ENCODE measurements at regions not wholly inside any gene's neighbourhood (a gene's known extent, or its start where the extent isn't known, plus 50 kb on each side); places are given as distances from the start of the nearest gene placed in this dataset.

DNA sequence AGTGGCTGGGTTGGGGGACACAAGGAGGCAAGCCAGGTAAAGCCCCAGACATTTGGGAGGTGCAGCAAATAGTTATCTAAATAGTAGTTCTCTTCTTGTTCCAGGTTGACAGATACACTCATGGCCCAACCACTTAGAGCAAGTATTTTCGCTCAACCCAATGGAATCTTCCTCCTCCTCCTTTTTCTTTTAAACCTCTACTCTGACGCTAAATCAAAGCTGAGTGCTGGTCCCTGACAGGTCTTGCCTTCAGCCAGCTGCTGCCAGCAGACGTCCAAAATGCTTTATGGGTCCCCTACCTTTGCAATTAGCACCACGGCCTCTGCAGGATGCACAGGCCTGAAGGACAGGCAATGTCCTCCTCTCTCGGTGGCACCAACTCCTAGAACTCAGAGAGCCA is 558.5 kb downstream of the MIAT start:
- Mint-ChIP-seq H3K4me3 (no peak overlapping the region), H3K9me3 (ENCODE audit: insufficient read depth) (no peaks in the 10 kb centered on the region), H3K27ac (no peak overlapping the region), H3K27me3 (peaks cover 47% of the 10 kb centered on the region), H3K4me1 (no peaks in the 10 kb centered on the region)
- ATAC-seq (ENCODE audit: low read depth) (no peak), DNase-seq (no peak)
- no peaks in the 10 kb centered on the region for H3K36me3 ChIP-seq (replicated peaks in 1 of 2; ENCODE audit: control extremely low read depth in 1 of 2, control insufficient read depth in 1 of 2, extremely low read depth in 1 of 2, insufficient read depth in 2 of 2, low read length in 1 of 2)
- no peak overlapping the region for H3K9ac ChIP-seq (ENCODE audit: low read length)
- no peak overlapping the region for H3K27ac ChIP-seq (ENCODE audit: low read length in 2 of 2)
- WGBS (ENCODE audit: insufficient coverage): 77% methylated on average over 3 of the region's 5 CpGs
- H3K4me3 ChIP-seq (ENCODE audit: control extremely low read depth in 1 of 5, extremely low read depth in 1 of 5, insufficient read depth in 1 of 5, low read depth in 2 of 5, low read length in 4 of 5): no peak overlapping the region
- no peak for TF ChIP-seq EZH2 (IDR thresholded peaks at IDR 0.05; ENCODE audit: borderline replicate concordance, insufficient read depth, low read depth, low read length, poor library complexity, severe bottlenecking)
- TF ChIP-seq, protein P1, sequence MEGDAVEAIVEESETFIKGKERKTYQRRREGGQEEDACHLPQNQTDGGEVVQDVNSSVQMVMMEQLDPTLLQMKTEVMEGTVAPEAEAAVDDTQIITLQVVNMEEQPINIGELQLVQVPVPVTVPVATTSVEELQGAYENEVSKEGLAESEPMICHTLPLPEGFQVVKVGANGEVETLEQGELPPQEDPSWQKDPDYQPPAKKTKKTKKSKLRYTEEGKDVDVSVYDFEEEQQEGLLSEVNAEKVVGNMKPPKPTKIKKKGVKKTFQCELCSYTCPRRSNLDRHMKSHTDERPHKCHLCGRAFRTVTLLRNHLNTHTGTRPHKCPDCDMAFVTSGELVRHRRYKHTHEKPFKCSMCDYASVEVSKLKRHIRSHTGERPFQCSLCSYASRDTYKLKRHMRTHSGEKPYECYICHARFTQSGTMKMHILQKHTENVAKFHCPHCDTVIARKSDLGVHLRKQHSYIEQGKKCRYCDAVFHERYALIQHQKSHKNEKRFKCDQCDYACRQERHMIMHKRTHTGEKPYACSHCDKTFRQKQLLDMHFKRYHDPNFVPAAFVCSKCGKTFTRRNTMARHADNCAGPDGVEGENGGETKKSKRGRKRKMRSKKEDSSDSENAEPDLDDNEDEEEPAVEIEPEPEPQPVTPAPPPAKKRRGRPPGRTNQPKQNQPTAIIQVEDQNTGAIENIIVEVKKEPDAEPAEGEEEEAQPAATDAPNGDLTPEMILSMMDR (IDR thresholded peaks at IDR 0.05): no peak
- H3K4me2 ChIP-seq (replicated peaks; ENCODE audit: low read depth, low read length, poor library complexity, severe bottlenecking): no peak overlapping the region
- intact Hi-C loops (cut with micrococcal nuclease): no loop called here
- no peaks in the 10 kb centered on the region for H4K20me1 ChIP-seq (ENCODE audit: control insufficient read depth, insufficient read depth, low read length, poor library complexity, severe bottlenecking)
- H3K79me2 ChIP-seq (ENCODE audit: control insufficient read depth, insufficient read depth, low read length): no peaks in the 10 kb centered on the region
- peaks cover 0 to 4% (median 0%) of the 10 kb centered on the region in 3 donors for H3K9me3 ChIP-seq (ENCODE audit: control extremely low read depth in 1 of 3, control insufficient read depth in 2 of 3, insufficient read depth in 1 of 3, low read length in 2 of 3)
- H2AFZ ChIP-seq (ENCODE audit: insufficient read depth, low read depth, low read length, poor library complexity, severe bottlenecking): no peak overlapping the region
- peaks cover 0 to 7% (median 0%) of the 10 kb centered on the region in 4 experiments for H3K27me3 ChIP-seq (replicated peaks in 1 of 4; ENCODE audit: control extremely low read depth in 1 of 4, control insufficient read depth in 3 of 4, insufficient read depth in 4 of 4, low read length in 3 of 4)
- no peaks in the 10 kb centered on the region for H3K4me1 ChIP-seq (ENCODE audit: control insufficient read depth in 2 of 2, insufficient read depth in 2 of 2, low read length in 2 of 2)
- POLR2A ChIA-PET: no interaction called here
- CTCF ChIA-PET: no interaction called here

DNA sequence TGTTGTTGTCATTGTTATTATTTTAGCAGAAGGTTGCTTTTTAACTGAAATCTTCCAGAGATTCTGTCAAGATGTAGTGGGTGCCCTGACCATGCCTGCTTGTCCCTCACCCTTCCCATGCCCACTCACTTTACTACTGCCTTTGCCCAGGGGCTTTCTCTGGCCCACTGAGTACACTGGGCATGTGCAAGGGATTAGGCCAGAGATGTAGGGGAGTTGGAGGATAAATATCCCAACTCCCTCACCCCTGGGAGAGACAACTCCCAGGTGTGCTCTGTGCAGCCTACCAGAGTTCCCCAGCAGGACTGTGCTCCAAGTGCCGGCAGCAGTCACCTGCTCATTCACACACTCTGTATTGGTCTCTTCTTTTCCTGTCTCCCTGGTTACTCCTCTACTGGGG is 559.1 kb downstream of the MIAT start:
- POLR2A ChIA-PET: no interaction called here
- ATAC-seq (ENCODE audit: low read depth): no peak
- Mint-ChIP-seq H3K4me3 (no peak overlapping the region), H3K4me1 (no peaks in the 10 kb centered on the region), H3K27me3 (peaks cover 43% of the 10 kb centered on the region), H3K27ac (no peak overlapping the region), H3K9me3 (ENCODE audit: insufficient read depth) (no peaks in the 10 kb centered on the region)
- H3K79me2 ChIP-seq (ENCODE audit: control insufficient read depth, insufficient read depth, low read length): no peaks in the 10 kb centered on the region
- CTCF ChIA-PET: no interaction called here
- peaks cover 0 to 4% (median 0%) of the 10 kb centered on the region in 3 donors for H3K9me3 ChIP-seq (ENCODE audit: control extremely low read depth in 1 of 3, control insufficient read depth in 2 of 3, insufficient read depth in 1 of 3, low read length in 2 of 3)
- intact Hi-C loops (cut with micrococcal nuclease): no loop called here
- H2AFZ ChIP-seq (ENCODE audit: insufficient read depth, low read depth, low read length, poor library complexity, severe bottlenecking): no peak overlapping the region
- no peaks in the 10 kb centered on the region for H4K20me1 ChIP-seq (ENCODE audit: control insufficient read depth, insufficient read depth, low read length, poor library complexity, severe bottlenecking)
- no peak overlapping the region for H3K27ac ChIP-seq (ENCODE audit: low read length in 2 of 2)
- TF ChIP-seq, protein P1 (IDR thresholded peaks at IDR 0.05): no peak
- no peak for TF ChIP-seq EZH2 (IDR thresholded peaks at IDR 0.05; ENCODE audit: borderline replicate concordance, insufficient read depth, low read depth, low read length, poor library complexity, severe bottlenecking)
- H3K36me3 ChIP-seq (replicated peaks in 1 of 2; ENCODE audit: control extremely low read depth in 1 of 2, control insufficient read depth in 1 of 2, extremely low read depth in 1 of 2, insufficient read depth in 2 of 2, low read length in 1 of 2): no peaks in the 10 kb centered on the region
- H3K4me3 ChIP-seq (ENCODE audit: control extremely low read depth in 1 of 5, extremely low read depth in 1 of 5, insufficient read depth in 1 of 5, low read depth in 2 of 5, low read length in 4 of 5): no peak overlapping the region
- no peak overlapping the region for H3K9ac ChIP-seq (ENCODE audit: low read length)
- no peak overlapping the region for H3K4me2 ChIP-seq (replicated peaks; ENCODE audit: low read depth, low read length, poor library complexity, severe bottlenecking)
- WGBS (ENCODE audit: insufficient coverage): 82% methylated on average over 1 of the region's 1 CpG
- DNase-seq: no peak
- no peaks in the 10 kb centered on the region for H3K4me1 ChIP-seq (ENCODE audit: control insufficient read depth in 2 of 2, insufficient read depth in 2 of 2, low read length in 2 of 2)
- H3K27me3 ChIP-seq (replicated peaks in 1 of 4; ENCODE audit: control extremely low read depth in 1 of 4, control insufficient read depth in 3 of 4, insufficient read depth in 4 of 4, low read length in 3 of 4): peaks cover 0 to 5% (median 0%) of the 10 kb centered on the region in 4 experiments
